ENCODE measurements at regions not wholly inside any gene's neighbourhood (a gene's known extent, or its start where the extent isn't known, plus 50 kb on each side); places are given as distances from the start of the nearest gene placed in this dataset.
A peak's percentile ranks its signal among the peaks of the same experiment; 100 is the strongest.

DNA sequence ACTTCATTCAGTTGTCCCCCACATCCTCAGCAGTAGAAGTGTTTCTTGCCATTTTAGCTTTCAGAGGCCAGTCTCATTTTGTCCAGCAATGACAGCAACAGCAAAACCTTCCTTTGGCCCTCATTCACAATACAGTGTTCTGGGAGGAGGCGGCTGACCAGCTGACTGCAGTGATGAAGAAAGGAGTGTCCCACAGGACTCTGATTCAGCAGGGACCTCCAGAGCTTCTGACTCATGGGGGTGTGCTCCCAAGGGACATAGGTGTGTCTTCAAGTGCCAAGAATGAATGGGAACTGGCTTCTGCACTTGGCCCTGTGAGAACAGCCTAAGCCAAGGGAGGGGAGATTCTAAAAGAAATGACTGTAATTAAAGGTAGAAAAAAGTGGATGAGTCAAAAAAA, 147.0 kb upstream of the PELI1 start (continued):
- TF ChIP-seq CTCF (IDR thresholded peaks at IDR 0.05), result no peak

- no peaks in the 10 kb centered on the region for H4K20me1 ChIP-seq (ENCODE audit: insufficient read depth)
- H3K9me2 ChIP-seq, result no peaks in the 10 kb centered on the region
- no peak overlapping the region for H2AFZ ChIP-seq (ENCODE audit: low read depth)
- no peak overlapping the region for H3K9ac ChIP-seq
- 52% methylated on average over 5 of the region's 5 CpGs for WGBS (ENCODE audit: low lambda C conversion rate)
- no peaks in the 10 kb centered on the region for H3F3A ChIP-seq (replicated peaks; ENCODE audit: insufficient read depth)
- no peak for TF ChIP-seq USF2 (IDR thresholded peaks at IDR 0.05; ENCODE audit: borderline replicate concordance, low read depth, low read length)
- ChIA-PET POLR2A (no interaction called here), CTCF (interaction anchor here (0.8 to 1.0 kb wide), 3 partner anchors 16 to 35 kb away, joined by 3 to 4 read pairs (median 3); no protein-coding TSS in a partner anchor)
- H3K27ac ChIP-seq (ENCODE audit: low read depth in 2 of 2, low read length in 1 of 2), result no peak overlapping the region
- H3K36me3 ChIP-seq (replicated peaks in 1 of 2; ENCODE audit: control insufficient read depth in 1 of 2, insufficient read depth in 2 of 2, low read length in 1 of 2), result no peaks in the 10 kb centered on the region
- H3K4me3 ChIP-seq (ENCODE audit: low read depth in 2 of 2, low read length in 1 of 2), result no peak overlapping the region
- H3K79me2 ChIP-seq (ENCODE audit: insufficient read depth), result no peaks in the 10 kb centered on the region
- H3K4me1 ChIP-seq (ENCODE audit: control insufficient read depth in 1 of 2, insufficient read depth in 2 of 2, low read depth in 1 of 2, low read length in 1 of 2), result peaks cover 0 to 3% of the 10 kb centered on the region in 2 experiments; a peak in 1 of 4 replicates
- H3K9me3 ChIP-seq, result no peaks in the 10 kb centered on the region
- H3K27me3 ChIP-seq (ENCODE audit: insufficient read depth), result no peaks in the 10 kb centered on the region; the same call in 1 of the 2 replicates
- no peak for DNase-seq
- no peak overlapping the region for H3K4me2 ChIP-seq
Observed at GRCh38 chr2:64295326-64296139, 151.3 kb upstream of the PELI1 start.

DNA sequence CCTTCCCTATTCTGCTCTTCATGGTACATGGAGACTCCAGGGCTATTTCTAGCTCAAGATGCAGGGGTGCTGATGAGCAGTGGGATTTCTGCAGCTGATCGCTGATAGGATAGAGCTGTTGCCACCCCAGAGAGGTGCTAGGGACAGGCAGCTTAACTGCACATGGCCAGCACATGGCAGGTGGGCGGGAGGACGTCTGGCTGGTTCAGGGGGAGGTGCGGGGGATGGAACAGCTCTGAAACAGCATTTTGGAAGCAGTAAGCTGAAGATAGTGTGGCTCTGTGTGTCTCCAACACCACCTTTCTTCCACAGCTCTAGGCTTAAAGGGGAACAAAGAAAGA, 151.9 kb upstream of the PELI1 start:
- H3K9me2 ChIP-seq, result no peaks in the 10 kb centered on the region
- no peaks in the 10 kb centered on the region for H3F3A ChIP-seq (replicated peaks; ENCODE audit: insufficient read depth)
- no peak overlapping the region for H3K4me2 ChIP-seq
- POLR2A ChIA-PET, result no interaction called here
- H3K27me3 ChIP-seq (ENCODE audit: insufficient read depth), result no peaks in the 10 kb centered on the region; the same call in 1 of the 2 replicates
- H3K79me2 ChIP-seq (ENCODE audit: insufficient read depth), result no peaks in the 10 kb centered on the region
- H3K36me3 ChIP-seq (replicated peaks in 1 of 2; ENCODE audit: control insufficient read depth in 1 of 2, insufficient read depth in 2 of 2, low read length in 1 of 2), result no peaks in the 10 kb centered on the region
- peaks cover 0 to 3% of the 10 kb centered on the region in 2 experiments; a peak in 1 of 4 replicates for H3K4me1 ChIP-seq (ENCODE audit: control insufficient read depth in 1 of 2, insufficient read depth in 2 of 2, low read depth in 1 of 2, low read length in 1 of 2)
- DNase-seq, result peak; percentile 25
- no peak overlapping the region for H2AFZ ChIP-seq (ENCODE audit: low read depth)
- H3K4me3 ChIP-seq (ENCODE audit: low read depth in 2 of 2, low read length in 1 of 2), result no peak overlapping the region
- H3K27ac ChIP-seq (ENCODE audit: low read depth in 2 of 2, low read length in 1 of 2), result no peak overlapping the region
- H4K20me1 ChIP-seq (ENCODE audit: insufficient read depth), result no peaks in the 10 kb centered on the region
- no peaks in the 10 kb centered on the region for H3K9me3 ChIP-seq
- 29% methylated on average over 4 of the region's 4 CpGs for WGBS (ENCODE audit: low lambda C conversion rate)
- TF ChIP-seq PBX3 (IDR thresholded peaks at IDR 0.05) (no peak), RFX5 (IDR thresholded peaks at IDR 0.05; ENCODE audit: low read length) (0 out of 2 replicates have a peak, but pooled peaks have one; percentile 25), MXI1 (IDR thresholded peaks at IDR 0.05; ENCODE audit: low read depth, low read length) (peak; percentile 42; the same call in 1 of the 2 replicates), EP300 (IDR thresholded peaks at IDR 0.05; ENCODE audit: borderline replicate concordance in 1 of 2, low read depth in 1 of 2, low read length in 1 of 2) (peak in 1 of 2 experiments; percentile 9; a peak in 1 of 4 replicates)
- CTCF ChIA-PET, result interaction anchor here (0.8 to 1.2 kb wide), 4 partner anchors 16 to 35 kb away, joined by 3 to 4 read pairs (median 4); no protein-coding TSS in a partner anchor
- H3K9ac ChIP-seq, result no peak overlapping the region

Measured in SK-N-SH (cell line).